Effector memory CD4-positive, alpha-beta T cell (primary cell): ENCODE measurements at regions not wholly inside any gene's neighbourhood (a gene's known extent, or its start where the extent isn't known, plus 50 kb on each side); places are given as distances from the start of the nearest gene placed in this dataset.
"Not testable (repeated sequence)": the region's sequence is repeated elsewhere in the genome, so short reads cannot be mapped to it uniquely, and the experiment has no call there.

Experiments
- DNase-seq, 3 donors: peaks; one replicate each; pipeline ENCODE4 v3.0.0-alpha.2; 2020
- H3K27ac ChIP-seq: 2 replicates; pipeline ENCODE4 v1.7.0; 2013; ENCODE audit warnings: mild to moderate bottlenecking, low read length, moderate library complexity; ENCODE audit not compliant: insufficient read depth, poor library complexity, severe bottlenecking
- H3K27me3 ChIP-seq: replicated peaks from 2 replicates; pipeline ENCODE4 v1.7.0; 2013; ENCODE audit warnings: mild to moderate bottlenecking, low read length; ENCODE audit not compliant: insufficient read depth, control insufficient read depth, poor library complexity, severe bottlenecking
- H3K36me3 ChIP-seq: 2 replicates; pipeline ENCODE4 v1.7.0; 2013; ENCODE audit warnings: mild to moderate bottlenecking, low read length, moderate library complexity; ENCODE audit not compliant: control insufficient read depth, insufficient read depth
- H3K4me1 ChIP-seq: 2 replicates; pipeline ENCODE4 v1.7.0; 2013; ENCODE audit warnings: low read length, mild to moderate bottlenecking; ENCODE audit not compliant: control insufficient read depth, insufficient read depth, poor library complexity, severe bottlenecking
- H3K4me3 ChIP-seq: 2 replicates; pipeline ENCODE4 v1.7.0; 2013; ENCODE audit warnings: low read length, low read depth, mild to moderate bottlenecking; ENCODE audit not compliant: insufficient read depth, poor library complexity, severe bottlenecking
- H3K9me3 ChIP-seq: 2 replicates; pipeline ENCODE4 v1.7.0; 2013; ENCODE audit warnings: mild to moderate bottlenecking, low read length, moderate library complexity; ENCODE audit not compliant: control insufficient read depth

- no peaks in the 10 kb centered on the region for H3K4me1 ChIP-seq
- H3K27ac ChIP-seq, result no peak overlapping the region
- H3K27me3 ChIP-seq, result no peaks in the 10 kb centered on the region
- H3K36me3 ChIP-seq, result no peaks in the 10 kb centered on the region
- DNase-seq, result no peak
- H3K4me3 ChIP-seq, result no peak overlapping the region
- peaks cover 28% of the 10 kb centered on the region for H3K9me3 ChIP-seq
These were observed 381.5 kb downstream of the ALG10 start for GRCh38 chr12:34403706-34404376.

- peaks cover 28% of the 10 kb centered on the region for H3K9me3 ChIP-seq
- DNase-seq, result no peak
These were observed 382.3 kb downstream of the ALG10 start for GRCh38 chr12:34404377-34405285.

GRCh38 chr12:34405286-34406227 lies 383.3 kb downstream of the ALG10 start:
- peaks cover 28% of the 10 kb centered on the region for H3K9me3 ChIP-seq
- no peak for DNase-seq

More at GRCh38 chr12:34404377-34405285, 382.3 kb downstream of the ALG10 start:
- no peak overlapping the region for H3K27ac ChIP-seq
- H3K4me1 ChIP-seq, result no peaks in the 10 kb centered on the region
- no peak overlapping the region for H3K4me3 ChIP-seq
- no peaks in the 10 kb centered on the region for H3K36me3 ChIP-seq
- no peaks in the 10 kb centered on the region for H3K27me3 ChIP-seq

GRCh38 chr12:34406228-34406995 lies 384.1 kb downstream of the ALG10 start:
- H3K4me3 ChIP-seq, result no peak overlapping the region
- no peaks in the 10 kb centered on the region for H3K4me1 ChIP-seq
- no peaks in the 10 kb centered on the region for H3K36me3 ChIP-seq
- no peak overlapping the region for H3K27ac ChIP-seq
- H3K9me3 ChIP-seq, result peaks cover 28% of the 10 kb centered on the region
- no peak for DNase-seq
- no peaks in the 10 kb centered on the region for H3K27me3 ChIP-seq

More at GRCh38 chr12:34405286-34406227, 383.3 kb downstream of the ALG10 start:
- Histone ChIP-seq H3K27ac (no peak overlapping the region), H3K4me1 (no peaks in the 10 kb centered on the region), H3K4me3 (no peak overlapping the region), H3K27me3 (no peaks in the 10 kb centered on the region), H3K36me3 (no peaks in the 10 kb centered on the region)

- no peak overlapping the region for H3K4me3 ChIP-seq
- H3K4me1 ChIP-seq, result no peaks in the 10 kb centered on the region
- no peaks in the 10 kb centered on the region for H3K36me3 ChIP-seq
- H3K9me3 ChIP-seq, result peaks cover 28% of the 10 kb centered on the region
- H3K27me3 ChIP-seq, result no peaks in the 10 kb centered on the region
- H3K27ac ChIP-seq, result no peak overlapping the region
- DNase-seq, result no peak
These were observed 384.7 kb downstream of the ALG10 start for GRCh38 chr12:34406996-34407300.

GRCh38 chr12:34407813-34408212 lies 385.5 kb downstream of the ALG10 start:
- H3K4me1 ChIP-seq, result no peaks in the 10 kb centered on the region
- no peak overlapping the region for H3K4me3 ChIP-seq
- H3K36me3 ChIP-seq, result no peaks in the 10 kb centered on the region
- H3K27me3 ChIP-seq, result no peaks in the 10 kb centered on the region
- no peak for DNase-seq
- H3K27ac ChIP-seq, result no peak overlapping the region
- peaks cover 28% of the 10 kb centered on the region for H3K9me3 ChIP-seq

GRCh38 chr12:34431509-34431908 lies 409.2 kb downstream of the ALG10 start:
- H3K36me3 ChIP-seq, H3K27me3 ChIP-seq, H3K4me3 ChIP-seq, DNase-seq, H3K27ac ChIP-seq, H3K4me1 ChIP-seq, H3K9me3 ChIP-seq: not testable (repeated sequence)
